ENCODE measurements at regions not wholly inside any gene's neighbourhood (a gene's known extent, or its start where the extent isn't known, plus 50 kb on each side); places are given as distances from the start of the nearest gene placed in this dataset.

- H3K36me3 Mint-ChIP-seq (ENCODE audit: low read depth): peaks cover 11% of the 10 kb centered on the region
- H3K27ac Mint-ChIP-seq: no peak overlapping the region
- H3K79me2 ChIP-seq (replicated peaks; ENCODE audit: insufficient read depth): no peaks in the 10 kb centered on the region
- H4K20me1 ChIP-seq (replicated peaks; ENCODE audit: insufficient read depth): no peaks in the 10 kb centered on the region
- H3K4me1 Mint-ChIP-seq: no peaks in the 10 kb centered on the region
- DNase-seq (ENCODE audit: low spot score) (no peak), ATAC-seq (no peak)
- no peak overlapping the region for H3K4me3 Mint-ChIP-seq
- H3K36me3 ChIP-seq (ENCODE audit: insufficient read depth): no peaks in the 10 kb centered on the region
- TF ChIP-seq ETS1 (IDR thresholded peaks at IDR 0.05) (no peak), REST (IDR thresholded peaks at IDR 0.05; ENCODE audit: unreplicated experiment) (no peak), ZNF331 (CRISPR knock-in tag; IDR thresholded peaks at IDR 0.05; ENCODE audit: low read depth) (no peak)
- no peaks in the 10 kb centered on the region for H3K4me1 ChIP-seq (ENCODE audit: insufficient read depth)
- no peaks in the 10 kb centered on the region for H3F3A ChIP-seq (replicated peaks; ENCODE audit: low read depth)
- H3K9me3 Mint-ChIP-seq: peaks cover 14% of the 10 kb centered on the region
- H3K27ac ChIP-seq (ENCODE audit: low read depth): no peak overlapping the region
- no peak overlapping the region for H3K4me3 ChIP-seq
- H3K9me2 ChIP-seq (ENCODE audit: insufficient read depth): no peaks in the 10 kb centered on the region
- peaks cover 2% of the 10 kb centered on the region for H3K27me3 Mint-ChIP-seq (ENCODE audit: insufficient read depth, low read depth, poor library complexity)
- no peaks in the 10 kb centered on the region for H3K27me3 ChIP-seq (ENCODE audit: insufficient read depth)
- no peak overlapping the region for H2AFZ ChIP-seq
- H3K4me2 ChIP-seq: no peak overlapping the region
These were observed 209.8 kb upstream of the CBLB start for GRCh38 chr3:106078635-106079034.

- no peak overlapping the region for H3K4me3 ChIP-seq
- Mint-ChIP-seq H3K4me3 (no peak overlapping the region), H3K27ac (no peak overlapping the region), H3K36me3 (ENCODE audit: low read depth) (peaks cover 6% of the 10 kb centered on the region; the same call in 1 of the 3 replicates), H3K4me1 (no peaks in the 10 kb centered on the region), H3K27me3 (ENCODE audit: insufficient read depth, low read depth, poor library complexity) (no peaks in the 10 kb centered on the region), H3K9me3 (peaks cover 8% of the 10 kb centered on the region; the same call in 2 of the 3 replicates)
- H3K27me3 ChIP-seq (ENCODE audit: insufficient read depth): no peaks in the 10 kb centered on the region
- no peaks in the 10 kb centered on the region for H4K20me1 ChIP-seq (replicated peaks; ENCODE audit: insufficient read depth)
- H3K4me1 ChIP-seq (ENCODE audit: insufficient read depth): no peaks in the 10 kb centered on the region
- H3K9me2 ChIP-seq (ENCODE audit: insufficient read depth): no peaks in the 10 kb centered on the region
- H2AFZ ChIP-seq: no peak overlapping the region
- ATAC-seq (no peak), DNase-seq (ENCODE audit: low spot score) (no peak)
- H3K4me2 ChIP-seq: no peak overlapping the region
- H3K27ac ChIP-seq (ENCODE audit: low read depth): no peak overlapping the region
- H3K36me3 ChIP-seq (ENCODE audit: insufficient read depth): no peaks in the 10 kb centered on the region
- no peaks in the 10 kb centered on the region for H3K79me2 ChIP-seq (replicated peaks; ENCODE audit: insufficient read depth)
- no peaks in the 10 kb centered on the region for H3F3A ChIP-seq (replicated peaks; ENCODE audit: low read depth)
- TF ChIP-seq JUNB (IDR thresholded peaks at IDR 0.05; ENCODE audit: unreplicated experiment): no peak
- TF ChIP-seq STAT1 (IDR thresholded peaks at IDR 0.05; ENCODE audit: unreplicated experiment): no peak
- TF ChIP-seq ZNF331 (CRISPR knock-in tag; IDR thresholded peaks at IDR 0.05; ENCODE audit: low read depth): no peak
- no peak for TF ChIP-seq NANOG (IDR thresholded peaks at IDR 0.05; ENCODE audit: borderline replicate concordance)
- TF ChIP-seq ZNF114 (CRISPR knock-in tag; IDR thresholded peaks at IDR 0.05): no peak
- no peak for TF ChIP-seq CREB1 (CRISPR knock-in tag; IDR thresholded peaks at IDR 0.05; ENCODE audit: low read depth)
- no peak for TF ChIP-seq ETS1 (IDR thresholded peaks at IDR 0.05)
- TF ChIP-seq ZNF462 (CRISPR knock-in tag; IDR thresholded peaks at IDR 0.05): no peak
These were observed 213.8 kb upstream of the CBLB start for GRCh38 chr3:106082616-106083015.

Data from GM23338 (cell line).